HFFc6 (cell line): ENCODE measurements at regions not wholly inside any gene's neighbourhood (a gene's known extent, or its start where the extent isn't known, plus 50 kb on each side); places are given as distances from the start of the nearest gene placed in this dataset.

ENCODE experiments used
- DNase-seq: peaks from one replicate; pipeline ENCODE4 v3.0.0-alpha.2; 2018
- H3K27ac Mint-ChIP-seq: 2 replicates; pipeline ENCODE4 v1.8.0; 2020; ENCODE audit warnings: mild to moderate bottlenecking, mixed read lengths
- H3K27me3 Mint-ChIP-seq: 2 replicates; pipeline ENCODE4 v1.8.0; 2021; ENCODE audit warnings: mild to moderate bottlenecking, moderate library complexity, mixed read lengths; ENCODE audit not compliant: insufficient read depth
- H3K36me3 Mint-ChIP-seq: 2 replicates; pipeline ENCODE4 v1.8.0; 2021; ENCODE audit warnings: low read depth, mixed read lengths
- H3K4me1 Mint-ChIP-seq: 2 replicates; pipeline ENCODE4 v1.8.0; 2020; ENCODE audit warnings: low read depth, mixed read lengths
- H3K4me3 Mint-ChIP-seq: 2 replicates; pipeline ENCODE4 v1.8.0; 2020; ENCODE audit warnings: mild to moderate bottlenecking, moderate library complexity, mixed read lengths
- H3K9me3 Mint-ChIP-seq: 2 replicates; pipeline ENCODE4 v1.8.0; 2020; ENCODE audit warnings: mild to moderate bottlenecking, mixed read lengths
- TF ChIP-seq, protein P1 (sequence below): fragments of 200-600 bp; sonication (generic); IDR thresholded peaks from 2 replicates; pipeline ENCODE4 v1.5.0; 2021; ENCODE audit warnings: antibody characterized with exemption, mild to moderate bottlenecking

DNA sequence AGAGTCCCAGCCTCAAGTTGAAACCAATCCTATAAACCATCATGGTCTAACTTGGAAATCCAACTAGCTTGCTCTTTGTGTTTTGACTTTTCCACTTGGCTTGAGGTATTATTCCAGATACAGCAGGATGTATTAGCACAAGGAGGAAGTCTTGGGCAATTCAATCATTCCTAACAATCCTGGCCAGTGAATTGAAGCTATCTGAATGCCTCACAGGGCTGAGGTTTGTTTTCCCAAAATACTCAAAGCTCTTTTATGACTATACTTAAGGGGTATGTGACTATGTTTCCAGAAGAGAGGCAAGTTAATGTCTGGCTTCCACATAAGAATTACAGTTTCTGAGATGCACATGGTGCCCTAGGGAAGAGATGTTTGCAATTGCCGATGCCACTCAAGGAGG is 66.8 kb upstream of the SH3RF1 start:
- Mint-ChIP-seq H3K4me3 (peak overlapping the region; percentile 42), H3K36me3 (peaks cover 9% of the 10 kb centered on the region; the same call in 1 of the 2 replicates), H3K27ac (peak overlapping the region; percentile 81), H3K27me3 (no peaks in the 10 kb centered on the region; the same call in 1 of the 2 replicates), H3K9me3 (no peaks in the 10 kb centered on the region; the same call in 1 of the 2 replicates), H3K4me1 (peaks cover 62% of the 10 kb centered on the region)
- DNase-seq, result peak; percentile 91
- TF ChIP-seq, protein P1, sequence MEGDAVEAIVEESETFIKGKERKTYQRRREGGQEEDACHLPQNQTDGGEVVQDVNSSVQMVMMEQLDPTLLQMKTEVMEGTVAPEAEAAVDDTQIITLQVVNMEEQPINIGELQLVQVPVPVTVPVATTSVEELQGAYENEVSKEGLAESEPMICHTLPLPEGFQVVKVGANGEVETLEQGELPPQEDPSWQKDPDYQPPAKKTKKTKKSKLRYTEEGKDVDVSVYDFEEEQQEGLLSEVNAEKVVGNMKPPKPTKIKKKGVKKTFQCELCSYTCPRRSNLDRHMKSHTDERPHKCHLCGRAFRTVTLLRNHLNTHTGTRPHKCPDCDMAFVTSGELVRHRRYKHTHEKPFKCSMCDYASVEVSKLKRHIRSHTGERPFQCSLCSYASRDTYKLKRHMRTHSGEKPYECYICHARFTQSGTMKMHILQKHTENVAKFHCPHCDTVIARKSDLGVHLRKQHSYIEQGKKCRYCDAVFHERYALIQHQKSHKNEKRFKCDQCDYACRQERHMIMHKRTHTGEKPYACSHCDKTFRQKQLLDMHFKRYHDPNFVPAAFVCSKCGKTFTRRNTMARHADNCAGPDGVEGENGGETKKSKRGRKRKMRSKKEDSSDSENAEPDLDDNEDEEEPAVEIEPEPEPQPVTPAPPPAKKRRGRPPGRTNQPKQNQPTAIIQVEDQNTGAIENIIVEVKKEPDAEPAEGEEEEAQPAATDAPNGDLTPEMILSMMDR, result no peak

DNA sequence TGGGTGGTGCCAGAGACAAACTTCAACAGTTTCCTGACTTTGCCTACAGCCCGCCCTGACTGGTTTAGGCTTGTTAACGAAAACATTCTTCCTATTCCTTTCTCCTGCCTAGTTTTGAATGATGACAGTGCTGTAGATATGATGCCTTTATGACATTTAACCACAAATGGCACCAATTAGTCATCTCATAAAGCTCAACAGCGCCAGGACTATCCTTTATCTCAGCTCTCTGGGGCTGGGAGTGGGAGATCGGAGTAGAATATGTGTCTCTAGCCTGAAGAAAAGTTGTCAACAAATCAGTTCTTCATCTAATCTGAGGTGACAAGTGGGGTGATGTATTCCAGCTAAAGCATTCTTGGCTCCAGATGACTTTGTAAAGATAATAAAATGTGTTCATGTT is 64.6 kb upstream of the SH3RF1 start:
- Mint-ChIP-seq H3K36me3 (peaks cover 9% of the 10 kb centered on the region; the same call in 1 of the 2 replicates), H3K27me3 (no peaks in the 10 kb centered on the region; the same call in 1 of the 2 replicates), H3K4me3 (no peak overlapping the region), H3K9me3 (no peaks in the 10 kb centered on the region; the same call in 1 of the 2 replicates), H3K27ac (peak overlapping the region; percentile 36; the same call in 1 of the 2 replicates), H3K4me1 (peaks cover 50% of the 10 kb centered on the region)
- DNase-seq, result peak; percentile 30
- TF ChIP-seq, protein P1, result no peak

- Mint-ChIP-seq H3K36me3 (peaks cover 9% of the 10 kb centered on the region; the same call in 1 of the 2 replicates), H3K27ac (no peak overlapping the region), H3K4me1 (peaks cover 47% of the 10 kb centered on the region), H3K4me3 (no peak overlapping the region), H3K9me3 (no peaks in the 10 kb centered on the region; the same call in 1 of the 2 replicates), H3K27me3 (no peaks in the 10 kb centered on the region; the same call in 1 of the 2 replicates)
- TF ChIP-seq, protein P1, result no peak
- no peak for DNase-seq
Observed at GRCh38 chr4:169334335-169334734, 63.6 kb upstream of the SH3RF1 start.

DNA sequence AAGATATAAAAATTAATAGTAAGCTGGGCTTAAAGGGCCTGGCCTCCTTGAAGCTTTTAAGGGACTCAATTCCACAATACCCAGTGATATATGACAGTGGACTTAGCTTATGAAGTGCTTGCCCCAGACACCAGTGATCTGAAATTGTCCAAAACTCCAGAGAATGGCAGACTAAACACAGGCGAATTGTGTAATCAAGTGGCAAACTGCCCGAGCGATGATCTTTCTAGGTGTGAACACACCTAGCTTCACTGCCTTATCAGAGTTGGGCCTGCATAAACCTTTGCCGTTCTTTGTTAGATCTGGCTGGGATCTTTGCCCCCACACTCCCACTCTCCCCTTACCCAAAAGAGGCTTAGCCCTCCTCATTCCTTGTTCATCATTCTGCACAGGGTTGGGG is 62.5 kb upstream of the SH3RF1 start:
- Mint-ChIP-seq H3K27me3 (no peaks in the 10 kb centered on the region; the same call in none of the 2 replicates), H3K27ac (no peak overlapping the region), H3K36me3 (peaks cover 9% of the 10 kb centered on the region; the same call in 1 of the 2 replicates), H3K4me3 (no peak overlapping the region), H3K4me1 (peaks cover 36% of the 10 kb centered on the region), H3K9me3 (no peaks in the 10 kb centered on the region; the same call in 1 of the 2 replicates)
- TF ChIP-seq, protein P1, result no peak
- no peak for DNase-seq

DNA sequence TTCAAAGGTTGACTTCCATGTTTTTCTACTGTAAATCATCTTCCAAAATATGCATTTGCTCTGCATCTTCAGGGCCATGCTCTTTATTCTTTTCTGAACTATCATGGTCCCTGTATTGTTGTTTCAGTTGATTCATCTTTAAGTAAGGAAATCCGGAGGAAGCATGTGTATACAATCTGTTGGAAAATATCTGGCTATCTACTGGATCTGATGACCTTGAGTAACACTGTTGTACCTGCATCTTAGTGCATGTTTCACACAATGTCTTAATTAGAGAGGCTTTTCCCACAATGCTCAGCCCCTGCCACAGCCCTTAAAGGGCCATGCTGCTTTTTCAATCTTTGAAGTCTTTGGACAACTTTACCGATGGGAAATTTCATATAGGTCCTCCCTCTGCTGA is 61.8 kb upstream of the SH3RF1 start:
- no peak for DNase-seq
- Mint-ChIP-seq H3K9me3 (no peaks in the 10 kb centered on the region; the same call in 1 of the 2 replicates), H3K36me3 (peaks cover 9% of the 10 kb centered on the region; the same call in 1 of the 2 replicates), H3K27me3 (no peaks in the 10 kb centered on the region; the same call in none of the 2 replicates), H3K27ac (no peak overlapping the region), H3K4me3 (no peak overlapping the region), H3K4me1 (peaks cover 29% of the 10 kb centered on the region)
- TF ChIP-seq, protein P1, result no peak
